ENCODE measurements at regions not wholly inside any gene's neighbourhood (a gene's known extent, or its start where the extent isn't known, plus 50 kb on each side); places are given as distances from the start of the nearest gene placed in this dataset.
A peak's percentile ranks its signal among the peaks of the same experiment; 100 is the strongest.

GRCh38 chr2:56107502-56108220 is 76.1 kb upstream of the CCDC85A start:
- no peak for DNase-seq

GRCh38 chr2:56108806-56109205 is 75.0 kb upstream of the CCDC85A start:
- no peak for DNase-seq

GRCh38 chr2:56109994-56110393 is 73.8 kb upstream of the CCDC85A start:
- DNase-seq, result no peak

GRCh38 chr2:56113382-56113975 is 70.3 kb upstream of the CCDC85A start:
- DNase-seq, result no peak

- no peak for DNase-seq
Measured at GRCh38 chr2:56117764-56118163, 66.0 kb upstream of the CCDC85A start.

GRCh38 chr2:56118474-56118873 is 65.3 kb upstream of the CCDC85A start:
- no peak for DNase-seq

- no peak for DNase-seq
Measured at GRCh38 chr2:56121995-56122394, 61.8 kb upstream of the CCDC85A start.

GRCh38 chr2:56123538-56123937 is 60.3 kb upstream of the CCDC85A start:
- DNase-seq, result no peak

- DNase-seq, result no peak
Measured at GRCh38 chr2:56127010-56127409, 56.8 kb upstream of the CCDC85A start.

- no peak for DNase-seq
Measured at GRCh38 chr2:56127463-56128152, 56.2 kb upstream of the CCDC85A start.

- no peak for DNase-seq
Measured at GRCh38 chr2:56128235-56128634, 55.6 kb upstream of the CCDC85A start.

- DNase-seq, result no peak
Measured at GRCh38 chr2:56130463-56131070, 53.2 kb upstream of the CCDC85A start.

GRCh38 chr2:56132138-56132537 is 51.7 kb upstream of the CCDC85A start:
- peak; percentile 10 for DNase-seq

- no peak for DNase-seq
Measured at GRCh38 chr2:56133441-56133840, 50.3 kb upstream of the CCDC85A start.

GRCh38 chr2:56133931-56134629 is 49.7 kb upstream of the CCDC85A start:
- no peak for DNase-seq

Data from NCI-H1436 treated with DMSO at 0.1 percent for 48 hours (cell line).